Breast epithelium (tissue), 4 donors: ENCODE measurements at regions not wholly inside any gene's neighbourhood (a gene's known extent, or its start where the extent isn't known, plus 50 kb on each side); places are given as distances from the start of the nearest gene placed in this dataset.

ENCODE experiments used
- DNase-seq, 2 donors: peaks; one replicate each; pipeline ENCODE4 v3.0.0-alpha.2; 2019; ENCODE audit warnings: low spot score in 2 of 2
- H3K27ac ChIP-seq, 2 donors: fragments of 200-600 bp; sonication (generic) in 1 of 2; one replicate each; pipeline ENCODE4 v1.5.1; 2016 to 2019; ENCODE audit warnings: mild to moderate bottlenecking in 1 of 2
- H3K27me3 ChIP-seq, 2 donors: fragments of 200-600 bp; sonication (generic) in 1 of 2; one replicate each; pipeline versions ENCODE4 v1.5.1 to v1.6.0; 2017 to 2019; ENCODE audit warnings: control low read depth in 1 of 2, mild to moderate bottlenecking in 1 of 2
- H3K36me3 ChIP-seq: fragments of 200-600 bp; one replicate; pipeline ENCODE4 v1.5.1; 2019
- H3K4me1 ChIP-seq, 2 donors: fragments of 200-600 bp; sonication (generic); one replicate each; pipeline ENCODE4 v1.5.1; 2016 to 2019; ENCODE audit warnings: control low read depth in 1 of 2
- H3K4me3 ChIP-seq, 3 donors: fragments of 200-600 bp; sonication (generic); 1 replicate in 2 of 3; 2 replicates in 1 of 3; pipeline ENCODE4 v1.5.1; 2016 to 2019; ENCODE audit warnings: mild to moderate bottlenecking in 3 of 3, moderate library complexity in 2 of 3
- H3K9me3 ChIP-seq, 2 donors: fragments of 200-600 bp; sonication (generic) in 1 of 2; one replicate each; pipeline ENCODE4 v1.5.1; 2016 to 2019; ENCODE audit warnings: control low read depth in 1 of 2
- POLR2A ChIP-seq: fragments of 450-650 bp; IDR thresholded peaks from one replicate; pipeline ENCODE4 v1.6.1; 2016; ENCODE audit warnings: antibody characterized with exemption, mild to moderate bottlenecking, moderate library complexity
- POLR2AphosphoS5 ChIP-seq, 3 donors: sonication (generic); formaldehyde crosslinking; IDR thresholded peaks; one replicate each; pipeline ENCODE4 v1.6.1; 2017; ENCODE audit warnings: antibody characterized with exemption in 3 of 3
- intact Hi-C: fragments of 100-400 bp; cut with DNase I; formaldehyde crosslinking; loops from one replicate; pipeline ENCODE4 v1.15.1; 2023; ENCODE audit warnings: low total_unique reads
- TF ChIP-seq, protein P1 (sequence below), 3 donors: fragments of 450-650 bp; IDR thresholded peaks; one replicate each; pipeline ENCODE4 v1.5.1; 2016 to 2017; ENCODE audit warnings: antibody characterized with exemption in 3 of 3, mild to moderate bottlenecking in 3 of 3, moderate library complexity in 3 of 3

- Histone ChIP-seq H3K27ac (no peak overlapping the region), H3K4me1 (no peaks in the 10 kb centered on the region), H3K27me3 (no peaks in the 10 kb centered on the region), H3K9me3 (no peaks in the 10 kb centered on the region), H3K36me3 (no peaks in the 10 kb centered on the region), H3K4me3 (no peak overlapping the region)
- DNase-seq = no peak
- intact Hi-C loops = no loop called here
- TF ChIP-seq POLR2A (no peak), POLR2AphosphoS5 (IDR thresholded peaks at IDR 0.05) (no peak)
- TF ChIP-seq, protein P1, sequence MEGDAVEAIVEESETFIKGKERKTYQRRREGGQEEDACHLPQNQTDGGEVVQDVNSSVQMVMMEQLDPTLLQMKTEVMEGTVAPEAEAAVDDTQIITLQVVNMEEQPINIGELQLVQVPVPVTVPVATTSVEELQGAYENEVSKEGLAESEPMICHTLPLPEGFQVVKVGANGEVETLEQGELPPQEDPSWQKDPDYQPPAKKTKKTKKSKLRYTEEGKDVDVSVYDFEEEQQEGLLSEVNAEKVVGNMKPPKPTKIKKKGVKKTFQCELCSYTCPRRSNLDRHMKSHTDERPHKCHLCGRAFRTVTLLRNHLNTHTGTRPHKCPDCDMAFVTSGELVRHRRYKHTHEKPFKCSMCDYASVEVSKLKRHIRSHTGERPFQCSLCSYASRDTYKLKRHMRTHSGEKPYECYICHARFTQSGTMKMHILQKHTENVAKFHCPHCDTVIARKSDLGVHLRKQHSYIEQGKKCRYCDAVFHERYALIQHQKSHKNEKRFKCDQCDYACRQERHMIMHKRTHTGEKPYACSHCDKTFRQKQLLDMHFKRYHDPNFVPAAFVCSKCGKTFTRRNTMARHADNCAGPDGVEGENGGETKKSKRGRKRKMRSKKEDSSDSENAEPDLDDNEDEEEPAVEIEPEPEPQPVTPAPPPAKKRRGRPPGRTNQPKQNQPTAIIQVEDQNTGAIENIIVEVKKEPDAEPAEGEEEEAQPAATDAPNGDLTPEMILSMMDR (IDR thresholded peaks at IDR 0.05) = no peak
Observed at GRCh38 chr6:44500074-44500473, 112.6 kb downstream of the CDC5L start.

DNA sequence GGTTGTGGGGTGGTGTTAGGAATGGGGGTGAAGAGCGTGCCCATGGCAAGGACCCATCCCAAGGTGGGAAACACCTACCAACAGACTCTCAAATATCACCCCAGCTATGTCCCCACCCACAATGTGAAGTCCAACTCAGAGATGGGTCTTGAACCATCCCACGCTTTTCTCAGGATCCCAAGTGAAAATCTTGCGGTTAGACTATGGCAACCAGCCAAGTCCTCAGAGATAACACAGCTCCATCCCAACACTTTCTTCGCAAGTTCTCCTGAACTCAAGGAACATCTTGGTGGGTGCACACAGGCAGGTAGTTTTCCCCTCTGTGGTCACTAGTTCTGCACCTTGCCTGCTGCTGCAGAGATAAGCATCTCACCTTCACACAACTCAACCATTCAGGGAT lies 116.0 kb downstream of the CDC5L start:
- TF ChIP-seq, protein P1 (IDR thresholded peaks at IDR 0.05) = no peak
- no peak for TF ChIP-seq POLR2AphosphoS5 (IDR thresholded peaks at IDR 0.05)
- no peak for TF ChIP-seq POLR2A
- H3K36me3 ChIP-seq = no peaks in the 10 kb centered on the region
- no peaks in the 10 kb centered on the region for H3K27me3 ChIP-seq
- H3K4me1 ChIP-seq = no peaks in the 10 kb centered on the region
- no peak for DNase-seq
- no peak overlapping the region for H3K27ac ChIP-seq
- no peak overlapping the region for H3K4me3 ChIP-seq
- intact Hi-C loops = no loop called here
- H3K9me3 ChIP-seq = no peaks in the 10 kb centered on the region

DNA sequence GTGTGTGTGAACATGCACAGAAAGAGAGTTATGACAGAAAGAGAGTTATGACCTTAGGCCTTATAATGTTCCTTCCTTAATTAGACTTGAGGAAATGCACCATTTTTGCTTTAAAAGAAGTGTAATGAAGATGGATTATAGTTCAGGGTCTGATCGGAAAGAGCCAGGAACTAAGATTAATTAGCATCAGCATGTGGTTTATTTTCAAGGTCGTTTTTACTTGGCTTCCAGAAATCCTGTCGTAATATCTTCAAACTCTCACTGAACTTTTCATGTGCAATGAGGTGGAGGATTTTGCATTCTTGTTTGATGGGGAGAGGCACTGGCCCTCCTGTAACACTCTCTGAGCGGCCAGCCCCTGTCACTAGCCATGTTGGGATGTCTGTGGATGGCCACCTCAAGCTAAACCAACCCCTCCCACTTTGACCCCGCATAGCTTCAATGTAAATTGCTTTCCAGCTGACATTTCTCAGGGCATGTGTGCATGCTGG lies 116.8 kb downstream of the CDC5L start:
- Histone ChIP-seq H3K27ac (no peak overlapping the region), H3K9me3 (no peaks in the 10 kb centered on the region), H3K4me3 (no peak overlapping the region), H3K27me3 (no peaks in the 10 kb centered on the region), H3K36me3 (no peaks in the 10 kb centered on the region), H3K4me1 (no peaks in the 10 kb centered on the region)
- no peak for DNase-seq
- intact Hi-C loops = no loop called here
- TF ChIP-seq POLR2AphosphoS5 (IDR thresholded peaks at IDR 0.05) = no peak
- no peak for TF ChIP-seq POLR2A
- TF ChIP-seq, protein P1 (IDR thresholded peaks at IDR 0.05) = no peak

DNA sequence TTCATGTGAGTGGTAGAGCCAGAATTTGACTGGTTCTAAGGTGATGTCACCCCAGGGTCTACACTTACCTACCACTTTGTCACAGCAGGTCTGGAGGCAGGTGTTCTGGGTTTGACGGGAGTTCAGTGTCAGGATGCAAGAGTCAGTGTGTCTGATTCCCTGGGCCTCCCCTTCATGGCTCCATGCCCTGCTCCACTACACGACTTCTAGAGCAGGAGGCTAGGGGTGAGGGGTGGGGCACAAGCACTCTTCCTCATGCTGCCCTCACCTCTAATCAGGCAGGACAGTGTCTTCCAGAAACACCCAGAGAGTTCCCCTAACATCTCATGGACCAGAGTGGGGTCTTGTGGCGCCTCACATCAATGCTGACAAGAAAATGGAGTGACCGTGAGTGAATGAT lies 118.2 kb downstream of the CDC5L start:
- Histone ChIP-seq H3K4me3 (no peak overlapping the region), H3K36me3 (no peaks in the 10 kb centered on the region), H3K27ac (no peak overlapping the region), H3K27me3 (no peaks in the 10 kb centered on the region), H3K4me1 (no peaks in the 10 kb centered on the region), H3K9me3 (no peaks in the 10 kb centered on the region)
- TF ChIP-seq, protein P1 (IDR thresholded peaks at IDR 0.05) = no peak
- intact Hi-C loops = no loop called here
- no peak for DNase-seq

DNA sequence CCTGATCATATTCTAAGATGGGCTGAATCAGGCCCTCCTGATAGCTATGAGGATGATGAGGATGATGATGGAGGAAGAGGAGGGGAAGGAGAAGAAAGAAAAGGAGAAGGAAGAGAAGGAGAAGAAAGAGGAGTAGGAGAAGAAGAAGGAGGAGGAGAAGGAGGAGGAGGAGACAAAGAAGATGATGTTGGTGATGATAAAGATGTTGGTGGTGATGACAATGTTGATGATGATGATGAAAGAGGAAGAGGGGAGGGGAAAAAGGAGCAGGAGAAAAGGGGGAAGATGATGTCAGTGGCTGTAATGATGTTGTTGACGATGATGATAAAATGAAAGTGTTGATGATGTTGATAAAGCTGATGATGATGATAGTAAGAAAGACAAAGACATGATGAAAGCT lies 119.5 kb downstream of the CDC5L start:
- Histone ChIP-seq H3K27me3 (no peaks in the 10 kb centered on the region), H3K9me3 (no peaks in the 10 kb centered on the region), H3K4me3 (no peak overlapping the region), H3K27ac (no peak overlapping the region), H3K4me1 (no peaks in the 10 kb centered on the region), H3K36me3 (no peaks in the 10 kb centered on the region)
- intact Hi-C loops = no loop called here
- TF ChIP-seq POLR2A = no peak
- no peak for TF ChIP-seq POLR2AphosphoS5 (IDR thresholded peaks at IDR 0.05)
- TF ChIP-seq, protein P1 (IDR thresholded peaks at IDR 0.05) = no peak
- no peak for DNase-seq
